HG02938 (cell line): ENCODE measurements at regions not wholly inside any gene's neighbourhood (a gene's known extent, or its start where the extent isn't known, plus 50 kb on each side); places are given as distances from the start of the nearest gene placed in this dataset.

Experiments used
- ATAC-seq: cut with Tn5 transposase; IDR thresholded peaks from one replicate; pipeline ENCODE4 v1.9.1; 2021; ENCODE audit warnings: mild to moderate bottlenecking, moderate library complexity; ENCODE audit not compliant: unreplicated experiment

GRCh38 chr3:101946906-101947305 is 97.6 kb downstream of the NFKBIZ start:
- no peak for ATAC-seq

- peak; percentile 93 for ATAC-seq
Observed at GRCh38 chr3:101950510-101950909, 101.2 kb downstream of the NFKBIZ start.

DNA sequence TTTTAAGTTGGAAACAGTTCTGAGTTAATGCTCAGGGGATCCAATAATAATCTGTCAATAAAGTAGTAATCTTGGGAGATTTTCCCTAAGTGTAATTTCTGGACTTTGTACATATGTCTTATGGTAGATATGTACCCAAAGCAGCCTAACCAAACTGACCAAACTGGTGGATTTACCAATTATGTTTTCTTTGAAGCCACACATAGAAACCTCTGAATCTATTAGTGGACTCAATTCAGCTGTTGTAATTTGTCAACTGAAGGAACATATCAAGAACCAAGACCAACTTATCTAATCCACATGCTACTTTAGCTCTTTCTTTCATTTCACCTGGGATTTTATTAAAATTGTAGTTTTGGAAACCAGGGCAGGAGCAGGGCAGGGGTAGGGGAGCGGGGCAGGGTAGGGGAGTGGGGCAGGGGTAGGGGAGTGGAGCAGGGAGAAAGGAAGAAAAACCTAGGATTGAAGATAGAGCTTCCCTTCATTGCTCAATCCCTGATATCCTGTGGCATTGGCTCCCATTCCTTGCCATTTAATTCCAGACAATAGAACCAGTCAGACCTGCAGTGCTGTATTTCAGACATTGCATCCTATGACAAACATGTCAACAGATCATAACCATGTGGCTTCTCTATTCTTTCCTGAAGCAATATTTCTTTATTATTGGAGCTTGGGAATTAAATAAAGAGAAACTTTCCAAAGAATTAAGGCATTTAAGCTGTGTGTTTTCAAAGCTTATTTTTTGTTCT is 101.8 kb downstream of the NFKBIZ start:
- ATAC-seq = peak; percentile 30

DNA sequence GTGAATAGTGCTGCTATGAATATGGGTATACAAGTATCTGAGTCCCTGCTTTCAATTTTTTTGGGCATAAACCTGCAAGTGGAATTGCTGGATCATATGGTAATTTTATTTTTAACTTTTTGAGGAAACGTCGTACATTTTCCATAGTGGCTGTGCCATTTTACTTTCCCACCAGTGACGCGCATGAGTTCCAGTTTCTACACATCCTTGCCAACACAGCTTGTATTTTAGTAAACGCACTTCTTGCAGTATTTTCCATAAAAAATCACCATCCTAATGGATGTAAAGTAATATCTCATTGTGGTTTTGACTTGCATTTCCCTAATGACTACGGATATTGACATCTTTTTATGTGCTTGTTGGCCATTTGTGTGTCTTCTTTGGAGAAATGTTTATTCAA is 105.0 kb downstream of the NFKBIZ start:
- no peak for ATAC-seq

- ATAC-seq = no peak
Observed at GRCh38 chr3:101954936-101955335, 105.6 kb downstream of the NFKBIZ start.

- ATAC-seq = no peak
Observed at GRCh38 chr3:101962055-101962454, 112.7 kb downstream of the NFKBIZ start.

DNA sequence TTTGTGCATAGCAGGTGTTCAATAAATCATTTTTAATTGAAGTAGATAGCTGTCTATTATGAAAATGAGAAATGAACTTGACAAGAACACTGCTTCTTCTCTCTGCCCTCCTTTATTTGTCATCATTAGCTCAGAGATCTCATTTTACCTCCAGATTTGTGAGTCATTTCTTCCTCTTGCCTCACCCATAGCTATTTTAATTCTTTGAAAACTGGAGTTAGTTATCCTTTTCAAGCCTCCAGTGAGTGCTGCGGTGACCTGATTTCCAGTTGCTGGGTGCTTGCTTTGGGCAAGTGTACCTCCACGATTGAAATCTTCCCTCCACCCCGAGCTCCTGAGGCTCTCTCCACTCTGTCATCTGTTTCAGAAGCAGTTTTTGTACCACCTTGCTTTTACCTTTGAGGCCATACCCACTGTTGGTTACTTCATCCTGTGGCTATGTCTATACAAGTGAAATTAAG is 114.6 kb downstream of the NFKBIZ start:
- ATAC-seq = no peak

DNA sequence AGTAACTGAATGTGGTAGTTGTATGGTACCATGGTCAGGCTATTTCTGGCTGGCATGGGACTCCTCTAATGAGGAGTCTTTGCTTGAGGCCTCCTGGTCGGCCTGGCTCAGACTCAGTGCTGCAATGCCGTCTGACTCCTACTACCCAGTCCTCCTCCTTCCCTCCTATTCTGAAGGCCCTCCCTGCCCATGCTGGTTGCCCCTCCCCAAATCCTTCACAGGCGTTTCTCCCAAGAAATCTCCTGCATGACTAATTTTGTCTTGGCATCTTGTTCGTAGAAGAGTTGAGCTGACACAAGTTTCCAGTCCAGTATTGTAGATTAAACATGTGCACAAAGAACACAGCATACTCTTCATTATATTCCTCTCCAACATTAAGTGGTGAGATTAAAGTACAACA is 115.5 kb downstream of the NFKBIZ start:
- no peak for ATAC-seq

GRCh38 chr3:101966226-101966625 is 116.9 kb downstream of the NFKBIZ start:
- no peak for ATAC-seq

- ATAC-seq = no peak
Observed at GRCh38 chr3:101970212-101970611, 120.9 kb downstream of the NFKBIZ start.

GRCh38 chr3:101970905-101971304 is 121.6 kb downstream of the NFKBIZ start:
- no peak for ATAC-seq

DNA sequence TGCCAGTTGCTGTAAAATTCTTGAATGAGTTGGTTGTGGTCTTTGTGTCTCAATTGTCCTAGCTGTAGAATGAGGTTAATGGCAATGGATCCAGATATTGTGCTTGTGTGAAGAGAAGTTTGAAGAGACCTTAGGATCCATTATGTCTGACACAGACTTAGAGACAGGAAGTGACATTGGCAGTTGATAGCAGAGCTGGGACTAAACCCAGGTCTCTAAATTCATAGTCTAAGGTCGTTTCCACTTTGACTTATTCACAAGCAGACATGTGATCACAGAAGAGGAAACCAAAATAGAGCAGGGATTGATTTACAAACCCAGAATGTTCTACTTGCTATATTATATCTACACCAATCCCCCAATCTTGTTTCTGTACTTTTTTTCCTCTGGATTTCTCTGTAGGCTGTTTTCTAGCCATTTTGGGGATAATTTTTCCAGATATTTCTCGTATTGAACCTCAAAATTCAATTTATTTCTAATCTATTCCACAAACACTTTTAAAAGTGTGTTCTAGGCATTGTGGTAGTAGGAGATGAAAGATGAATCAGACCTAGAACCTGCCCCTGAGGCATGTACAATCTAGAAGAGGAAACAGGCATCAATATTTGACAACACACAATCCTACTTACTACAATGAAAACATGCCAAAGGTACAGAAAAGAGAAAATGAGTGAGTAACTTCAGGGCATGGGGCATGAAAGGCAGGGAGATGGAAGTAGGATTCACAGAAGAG is 123.3 kb downstream of the NFKBIZ start:
- ATAC-seq = no peak

DNA sequence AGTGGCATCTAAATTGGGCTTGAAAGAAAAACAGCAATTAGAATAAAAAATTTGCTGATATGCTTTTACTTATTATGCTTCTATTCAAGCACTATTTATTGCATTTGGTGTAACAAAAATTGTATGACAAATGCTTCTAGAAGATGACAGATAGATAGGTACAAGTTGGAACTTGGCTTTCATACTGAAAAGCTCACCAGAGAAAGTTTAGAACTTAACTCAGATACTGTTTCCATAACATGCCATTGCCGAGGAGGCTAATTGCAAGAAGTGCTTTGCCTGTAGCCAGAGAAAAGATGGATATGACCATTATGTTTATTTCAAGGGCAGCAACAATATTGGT is 123.8 kb downstream of the NFKBIZ start:
- no peak for ATAC-seq

DNA sequence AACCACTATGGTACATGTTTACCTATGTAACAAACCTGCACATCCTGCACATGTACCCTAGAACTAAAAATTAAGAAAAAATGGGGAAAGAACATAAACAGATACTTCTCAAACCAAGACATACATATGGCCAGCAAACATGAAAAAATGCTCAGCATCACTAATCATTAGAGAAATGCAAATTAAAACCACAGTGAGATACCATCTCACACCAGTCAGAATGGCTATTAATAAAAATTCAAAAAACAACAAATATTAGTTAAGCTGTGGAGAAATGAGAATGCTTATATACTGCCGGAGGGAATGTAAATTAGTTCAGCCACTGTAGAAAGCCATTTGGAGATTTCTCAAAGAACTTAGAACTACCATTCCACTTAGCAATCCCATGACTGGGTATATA is 126.1 kb downstream of the NFKBIZ start:
- peak; percentile 29 for ATAC-seq

GRCh38 chr3:101976473-101976872 is 127.2 kb downstream of the NFKBIZ start:
- ATAC-seq = peak; percentile 94

DNA sequence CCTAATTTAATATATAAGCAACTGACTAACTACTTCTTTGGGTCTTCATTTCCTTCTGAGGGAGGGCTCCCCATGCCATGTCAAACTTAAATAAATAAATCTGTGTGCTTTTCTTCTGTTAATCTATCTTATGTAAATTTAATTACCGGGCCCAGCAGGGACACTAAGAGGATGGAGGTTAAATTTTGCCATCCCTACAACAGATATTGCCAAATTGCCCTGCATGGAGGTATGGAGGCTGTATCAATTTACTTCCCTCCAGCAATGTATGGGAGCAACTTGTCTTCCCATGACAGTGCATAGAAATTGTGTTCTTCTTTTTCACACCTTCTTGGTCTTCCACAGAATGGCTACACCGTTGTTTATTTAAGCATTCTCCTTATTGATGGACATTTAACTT is 129.0 kb downstream of the NFKBIZ start:
- no peak for ATAC-seq

DNA sequence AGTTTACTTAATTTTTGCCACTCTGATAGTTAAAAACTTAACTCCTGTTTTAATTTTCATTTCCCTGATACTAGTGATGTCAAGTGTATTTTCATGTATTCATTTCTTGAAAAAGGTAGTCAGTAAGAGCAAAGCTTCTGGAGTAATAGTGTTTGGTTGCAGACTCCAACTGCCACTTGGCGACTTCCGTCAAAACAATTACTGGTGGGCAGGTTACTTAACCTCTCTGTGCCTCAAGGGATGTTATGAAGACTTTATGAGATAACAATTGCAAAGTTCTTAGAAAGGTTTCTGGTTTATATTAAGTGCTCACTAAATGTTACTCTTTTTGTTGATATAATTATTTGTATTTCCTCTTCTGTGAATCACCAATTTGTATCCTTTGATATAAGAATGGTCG is 129.7 kb downstream of the NFKBIZ start:
- ATAC-seq = no peak

GRCh38 chr3:101984356-101984755 is 135.0 kb downstream of the NFKBIZ start:
- ATAC-seq = no peak

DNA sequence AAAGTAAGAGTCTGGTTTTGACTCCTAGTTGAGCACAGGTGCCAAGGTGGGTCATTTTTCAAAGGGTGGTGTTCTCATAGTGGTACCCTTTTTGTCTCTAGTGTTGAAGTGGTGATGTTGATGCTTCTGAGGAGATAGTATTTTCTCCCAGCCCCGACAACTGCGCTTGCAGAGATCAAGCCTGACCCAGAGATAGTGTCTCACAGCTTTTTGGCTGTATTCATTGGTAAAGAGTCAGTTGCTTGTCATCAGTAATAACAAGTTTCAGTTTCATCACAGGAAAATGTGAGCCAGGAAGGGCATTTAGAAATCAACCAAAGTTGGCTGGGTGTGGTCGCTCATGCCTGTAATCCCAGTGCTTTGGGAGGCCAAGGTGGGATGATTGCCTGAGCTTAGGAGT is 139.3 kb downstream of the NFKBIZ start:
- ATAC-seq = peak; percentile 25

DNA sequence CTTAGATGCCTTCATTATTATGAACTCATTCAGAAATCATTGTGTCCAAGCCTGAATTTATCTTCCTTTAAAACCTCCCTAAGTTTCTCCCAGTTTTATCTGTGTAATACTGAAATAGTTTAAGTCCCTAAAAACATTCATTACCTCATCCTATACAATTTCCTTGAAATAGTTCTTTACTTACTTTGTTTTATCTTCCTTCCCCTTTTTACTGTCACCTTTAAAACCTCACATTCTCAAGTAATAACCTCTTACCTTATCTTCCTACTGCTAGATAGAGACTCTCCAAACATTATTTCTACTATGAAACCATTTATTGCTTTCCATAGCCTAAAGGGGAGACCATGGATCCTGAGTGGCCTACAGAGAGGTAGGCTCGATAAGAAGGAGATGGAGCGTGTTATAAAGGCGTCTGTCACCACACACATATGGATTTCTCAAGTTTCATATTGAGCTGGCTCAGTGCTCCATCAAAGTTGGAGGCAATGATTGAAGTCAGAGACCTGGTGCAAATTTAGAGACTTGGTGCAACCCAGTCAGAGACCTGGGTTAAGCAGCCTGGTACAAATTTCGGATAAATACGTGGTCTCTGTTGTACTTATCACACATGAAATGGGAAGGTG is 140.4 kb downstream of the NFKBIZ start:
- no peak for ATAC-seq

DNA sequence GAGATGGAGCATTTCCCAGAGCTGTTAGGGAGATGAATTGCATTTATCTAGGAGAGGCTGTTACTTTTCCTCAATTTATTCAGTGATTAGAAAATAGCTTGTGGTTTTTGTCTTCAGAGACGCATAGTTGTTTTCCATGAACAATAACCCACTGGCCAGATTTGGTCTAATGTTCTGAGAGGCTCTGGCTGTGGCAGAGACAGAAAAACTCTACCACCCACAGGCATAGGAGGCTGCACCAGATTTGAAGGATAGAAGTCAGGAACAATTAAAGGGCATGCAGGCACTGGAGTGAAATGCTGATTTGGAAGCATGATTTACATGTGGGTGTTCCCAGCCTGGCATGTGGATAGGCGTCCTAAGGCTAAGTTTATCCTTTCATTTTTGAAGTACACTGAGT is 143.5 kb downstream of the NFKBIZ start:
- no peak for ATAC-seq

GRCh38 chr3:101994386-101994785 is 145.1 kb downstream of the NFKBIZ start:
- no peak for ATAC-seq
